ENCODE measurements at regions not wholly inside any gene's neighbourhood (a gene's known extent, or its start where the extent isn't known, plus 50 kb on each side); places are given as distances from the start of the nearest gene placed in this dataset.
A peak's percentile ranks its signal among the peaks of the same experiment; 100 is the strongest.

DNA sequence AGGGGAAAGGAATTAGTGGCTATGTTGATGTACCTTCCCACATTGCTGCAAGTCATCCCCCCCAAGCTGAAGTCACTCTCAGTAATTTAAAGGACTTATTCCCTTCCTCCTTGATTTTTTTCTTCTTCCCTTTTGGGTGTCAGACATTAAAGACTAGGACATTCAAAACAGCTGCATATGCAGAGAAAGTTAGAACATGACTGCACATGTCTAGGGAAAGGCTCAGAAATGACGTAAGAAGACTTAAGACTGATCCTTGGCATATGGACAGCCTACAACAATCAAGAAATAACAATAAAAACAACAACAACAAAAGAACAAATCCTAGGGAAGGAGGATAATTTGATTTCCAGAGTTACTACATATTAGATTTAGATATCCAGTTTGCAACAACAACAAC, 997.5 kb downstream of the TLE4 start:
- no peak for DNase-seq

DNA sequence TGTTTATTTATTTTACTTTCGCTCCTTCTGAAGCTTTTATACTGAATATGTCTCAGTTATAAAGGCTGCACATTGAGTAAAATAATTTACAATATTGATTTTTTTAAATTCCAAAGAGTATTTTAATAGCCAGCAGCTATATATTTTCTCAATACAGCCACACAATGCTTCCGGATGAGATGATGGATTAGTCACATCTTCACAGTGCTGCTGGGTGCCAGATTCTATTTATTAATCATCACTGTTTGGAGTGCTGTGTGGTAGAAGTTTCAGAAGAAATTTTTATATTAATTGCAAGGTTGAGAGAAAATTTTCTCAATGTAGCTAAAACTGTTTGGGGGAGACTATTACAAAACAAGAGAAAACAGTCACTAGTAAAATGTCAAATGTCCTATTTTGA, 989.8 kb downstream of the TLE4 start:
- no peak for DNase-seq

DNA sequence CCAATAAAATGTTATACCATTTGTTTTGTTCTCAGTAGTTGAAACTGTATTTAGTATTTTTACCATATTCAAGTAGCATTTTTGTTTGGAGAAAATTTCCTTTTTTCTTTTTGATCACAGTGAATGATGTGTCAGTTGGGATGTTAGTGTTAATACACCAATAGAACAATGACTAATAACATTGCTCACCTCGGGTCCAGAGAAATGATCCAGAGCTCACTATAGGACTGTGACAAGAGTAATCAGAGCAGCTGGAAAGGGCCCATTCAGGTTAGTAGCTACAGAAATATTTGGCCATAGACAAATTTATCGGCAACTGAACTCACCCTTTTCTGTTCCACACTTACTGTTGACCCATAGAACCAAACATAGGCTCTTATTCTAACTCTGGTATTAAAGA, 989.2 kb downstream of the TLE4 start:
- DNase-seq: no peak

DNA sequence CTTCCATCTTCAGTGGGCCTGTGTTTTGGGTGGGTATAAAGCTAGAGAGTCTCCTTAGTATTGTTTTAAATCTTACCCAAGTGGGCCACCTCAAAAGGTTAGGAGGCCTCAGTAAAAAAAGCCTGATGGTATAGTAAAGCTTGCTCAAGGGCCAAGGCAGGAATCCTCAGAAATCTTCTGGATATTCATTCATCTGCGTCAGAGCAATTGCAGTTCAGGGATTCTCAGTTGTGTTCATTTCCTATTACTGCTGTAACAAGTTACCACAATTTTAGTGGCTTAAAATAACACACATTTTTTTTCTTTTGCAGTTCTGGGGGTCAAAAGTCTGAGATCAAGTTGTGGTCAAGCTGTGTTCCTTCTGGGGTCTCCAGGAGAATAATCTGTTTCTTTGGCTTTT, 985.5 kb downstream of the TLE4 start:
- no peak for DNase-seq

DNA sequence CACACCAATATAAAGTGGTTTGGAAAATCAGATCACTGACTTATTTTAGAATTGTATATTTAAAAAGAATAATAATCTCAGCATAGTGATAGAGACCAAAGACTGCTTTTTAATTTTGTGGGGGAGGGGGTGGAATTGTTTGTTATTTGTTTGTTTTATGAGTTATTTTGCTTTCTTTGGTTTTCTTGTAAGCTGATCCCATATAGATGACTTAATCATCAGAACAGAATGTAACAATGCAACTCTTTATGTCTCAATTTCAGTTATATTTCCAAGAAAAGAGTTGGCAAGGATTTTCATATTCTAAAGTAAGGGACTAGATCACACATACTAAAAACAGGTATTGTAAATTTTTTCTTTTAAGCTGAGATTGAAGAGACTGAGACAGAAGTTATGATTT, 984.9 kb downstream of the TLE4 start:
- DNase-seq: no peak

DNA sequence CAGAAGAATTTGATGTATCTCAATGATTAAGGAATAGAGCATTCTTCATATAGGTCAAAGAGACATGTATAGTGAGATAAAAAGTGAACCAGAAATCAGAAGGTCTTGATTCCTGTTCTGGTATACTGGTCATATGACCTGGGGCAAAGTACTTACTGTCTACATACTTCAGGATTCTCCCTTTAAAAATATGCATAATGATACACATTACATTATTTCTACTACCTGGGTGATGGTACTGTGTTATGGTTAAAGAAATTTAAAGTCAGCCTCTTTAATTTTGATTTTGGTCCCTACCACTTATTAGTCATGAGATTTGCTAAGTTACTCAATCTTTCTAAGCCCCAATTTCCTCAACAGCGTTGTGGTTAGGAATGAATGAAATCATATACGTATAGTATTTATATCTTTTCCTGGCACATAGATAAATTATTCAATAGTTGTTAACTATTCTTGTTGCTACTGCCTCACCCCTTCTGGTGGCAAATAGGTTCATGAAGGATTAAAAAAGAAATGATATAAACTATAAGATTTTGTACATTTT, 984.1 kb downstream of the TLE4 start:
- DNase-seq: no peak

DNA sequence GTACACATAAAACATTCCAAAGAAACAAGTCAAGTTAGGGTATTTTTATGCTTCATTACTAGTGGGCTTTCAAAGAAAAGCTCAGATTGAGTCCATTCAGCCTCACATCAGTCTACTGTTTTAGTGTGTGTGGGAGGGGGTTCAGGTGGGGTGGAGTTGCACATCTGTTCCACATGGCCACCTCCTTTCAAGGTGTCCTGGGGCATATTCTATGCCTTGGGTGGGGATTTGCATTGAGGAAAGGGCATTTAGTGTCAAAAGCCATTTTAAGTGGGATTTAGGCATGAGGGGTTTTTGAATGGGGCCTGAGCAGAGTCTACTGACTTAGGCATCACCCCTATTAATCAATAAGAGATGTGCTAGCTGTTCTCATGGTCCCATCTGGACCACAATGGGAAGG, 983.1 kb downstream of the TLE4 start:
- DNase-seq: no peak

DNA sequence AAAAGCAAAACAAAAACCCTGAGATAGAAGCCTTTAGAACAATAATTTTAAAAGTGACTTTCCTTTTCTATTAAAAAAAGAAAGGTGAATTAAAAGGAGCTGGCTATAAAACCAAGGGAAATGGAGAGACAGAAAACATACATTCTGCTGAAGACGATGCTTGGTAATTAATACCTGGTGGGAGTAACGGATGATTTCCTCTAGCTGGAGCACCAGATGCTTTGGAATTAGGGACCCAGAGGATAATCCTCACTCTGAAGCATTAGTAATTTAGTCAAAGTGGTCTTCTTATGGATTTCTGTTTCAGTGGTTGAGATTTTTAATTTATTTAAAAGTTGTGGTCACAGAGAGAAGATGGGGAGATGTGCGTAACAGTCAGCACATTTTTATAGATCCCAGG, 982.5 kb downstream of the TLE4 start:
- no peak for DNase-seq

DNA sequence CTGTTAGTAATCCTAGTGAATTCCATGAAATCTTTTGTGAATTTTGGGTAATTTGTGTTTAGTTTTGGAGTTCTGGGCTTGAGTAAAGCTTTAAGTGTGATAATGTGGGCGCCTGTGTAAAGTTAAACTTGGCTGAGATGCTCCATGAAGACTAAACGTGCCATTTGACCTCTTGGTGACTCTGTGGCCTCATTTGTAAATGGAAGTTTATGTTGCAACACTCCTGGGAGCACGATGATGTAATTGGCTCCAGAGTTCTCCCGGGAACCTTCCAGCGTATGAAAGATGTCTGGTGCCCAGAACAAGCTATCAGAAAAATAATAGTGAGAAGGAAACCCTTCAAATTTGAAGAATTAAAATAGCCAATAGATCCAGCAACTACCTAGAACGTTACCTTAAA, 981.2 kb downstream of the TLE4 start:
- no peak for DNase-seq

DNA sequence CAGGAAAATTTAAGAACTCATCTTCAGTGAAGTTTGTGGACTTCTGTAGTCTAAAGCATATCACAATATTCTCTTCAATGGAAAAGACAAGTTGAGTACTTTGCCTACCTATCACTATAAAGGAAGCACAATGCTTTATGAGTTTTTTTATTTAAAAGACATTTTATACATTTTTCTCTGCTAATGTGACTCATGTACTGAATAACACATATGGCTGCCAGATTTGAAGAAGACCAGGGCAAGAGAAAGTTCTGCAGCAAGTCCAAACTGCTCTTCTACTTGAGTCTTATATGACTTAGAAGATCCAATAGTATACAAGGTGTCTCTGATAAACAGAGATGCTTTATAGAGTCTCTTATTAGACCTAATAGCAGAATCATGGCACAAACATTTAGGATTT, 978.4 kb downstream of the TLE4 start:
- DNase-seq: no peak

DNA sequence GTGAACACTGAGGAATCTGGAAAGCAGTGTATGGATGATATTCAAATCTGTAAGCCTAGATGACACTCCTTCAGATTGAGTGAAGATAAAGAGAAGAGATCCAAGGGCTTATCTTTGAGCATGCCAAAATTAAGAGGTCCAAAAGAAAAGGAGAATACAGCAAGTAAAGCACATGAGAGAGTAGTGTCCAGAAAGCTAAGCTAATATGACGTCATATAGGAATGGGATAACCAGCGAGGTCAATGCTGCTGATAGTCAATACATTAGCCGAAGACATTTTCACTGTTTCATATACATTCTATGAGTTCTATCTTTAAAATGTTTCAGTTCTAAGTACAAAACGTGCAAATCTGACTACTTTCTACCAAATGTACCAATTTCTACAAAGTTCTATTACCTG, 975.8 kb downstream of the TLE4 start:
- DNase-seq: no peak

DNA sequence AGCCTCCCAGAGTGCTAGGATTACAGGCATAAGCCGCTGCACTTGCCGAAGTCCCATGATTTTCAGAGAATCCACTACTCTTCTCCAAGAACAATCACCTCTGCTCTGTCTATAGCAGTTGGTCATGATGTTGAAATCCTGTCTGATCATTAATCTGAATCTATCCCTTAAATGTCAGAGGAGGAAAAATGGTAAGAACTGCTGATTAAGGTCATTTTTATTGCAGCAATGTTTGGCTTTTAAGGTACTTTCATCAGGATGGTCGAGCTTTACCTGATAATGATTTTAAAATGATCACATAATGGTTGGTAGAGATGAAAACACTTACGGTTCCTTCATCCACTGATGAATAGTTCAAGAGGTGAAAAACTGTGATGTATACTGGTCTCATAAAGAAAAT, 968.6 kb downstream of the TLE4 start:
- DNase-seq: no peak

DNA sequence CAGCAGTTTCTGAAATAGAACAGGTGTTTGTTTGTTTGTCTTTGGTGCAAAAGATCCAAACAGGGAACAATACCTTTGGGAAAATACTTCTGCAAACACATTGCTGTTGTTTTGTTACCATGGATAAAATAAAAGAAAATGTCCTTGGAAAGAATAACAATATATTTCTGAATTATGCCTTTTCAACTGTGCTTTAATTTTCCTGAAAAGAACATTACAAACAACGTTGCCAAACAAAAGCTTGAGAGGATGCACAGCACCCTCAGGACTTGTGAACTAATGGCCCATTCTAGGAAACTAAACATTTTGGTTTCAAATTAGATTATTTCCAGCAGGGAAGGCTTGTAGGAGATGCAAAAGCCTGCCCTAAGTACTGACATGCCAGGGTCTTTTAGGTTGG, 967.2 kb downstream of the TLE4 start:
- no peak for DNase-seq

DNA sequence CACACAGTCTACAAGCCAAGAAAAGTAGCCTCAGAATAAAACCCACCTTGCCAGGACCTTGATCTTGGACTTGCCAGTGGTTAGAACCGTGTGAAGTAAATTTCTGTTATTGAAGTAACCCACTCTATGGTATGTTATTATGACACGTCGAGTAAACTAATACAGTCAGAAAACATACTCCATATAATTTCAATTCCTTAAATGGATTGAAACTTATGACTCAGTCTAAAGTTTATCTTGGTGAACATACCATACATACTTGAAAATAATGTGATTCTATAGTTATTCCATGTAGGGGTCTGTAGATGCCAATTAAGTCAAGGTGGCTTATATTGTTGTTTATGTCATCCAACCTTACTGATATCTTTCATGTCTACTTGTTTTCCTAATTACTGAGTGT, 950.7 kb downstream of the TLE4 start:
- no peak for DNase-seq

DNA sequence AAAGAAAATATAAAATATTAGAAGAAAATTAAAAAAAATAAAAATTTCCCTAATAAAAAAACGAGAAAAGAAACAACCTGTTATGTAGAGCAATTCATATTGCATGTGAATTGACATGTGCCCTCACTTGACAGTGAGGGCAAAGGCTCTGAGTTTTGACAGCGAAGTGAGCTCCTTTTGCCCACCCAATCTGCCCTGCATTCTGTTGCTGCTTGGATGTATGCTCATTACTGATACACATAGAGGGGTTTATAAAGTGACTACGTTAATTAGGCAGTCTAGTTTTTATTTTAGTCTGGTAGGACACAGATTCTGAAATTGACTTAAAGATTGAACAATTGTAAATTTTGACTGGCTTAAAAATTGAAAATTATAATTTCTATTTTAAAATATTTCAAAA, 949.4 kb downstream of the TLE4 start:
- DNase-seq: no peak

DNA sequence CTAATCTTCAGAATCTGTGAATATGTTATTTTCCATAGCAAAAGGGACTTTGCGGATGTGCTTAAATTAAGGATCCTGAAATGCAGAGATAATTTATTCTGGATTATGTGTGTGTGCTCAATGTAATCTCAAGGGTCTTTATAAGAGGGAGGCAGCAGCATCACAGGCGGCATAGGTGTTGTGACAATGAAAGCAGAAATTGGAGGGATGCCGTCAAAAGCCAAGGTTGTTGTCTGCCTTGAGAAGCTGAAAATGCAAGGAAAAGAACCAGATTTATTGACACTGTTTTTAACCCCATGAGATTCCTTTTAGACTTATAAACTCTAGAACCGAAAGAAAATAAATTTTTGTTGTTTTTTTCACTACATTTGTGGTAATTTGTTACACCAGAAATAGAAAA, 948.5 kb downstream of the TLE4 start:
- DNase-seq: no peak

DNA sequence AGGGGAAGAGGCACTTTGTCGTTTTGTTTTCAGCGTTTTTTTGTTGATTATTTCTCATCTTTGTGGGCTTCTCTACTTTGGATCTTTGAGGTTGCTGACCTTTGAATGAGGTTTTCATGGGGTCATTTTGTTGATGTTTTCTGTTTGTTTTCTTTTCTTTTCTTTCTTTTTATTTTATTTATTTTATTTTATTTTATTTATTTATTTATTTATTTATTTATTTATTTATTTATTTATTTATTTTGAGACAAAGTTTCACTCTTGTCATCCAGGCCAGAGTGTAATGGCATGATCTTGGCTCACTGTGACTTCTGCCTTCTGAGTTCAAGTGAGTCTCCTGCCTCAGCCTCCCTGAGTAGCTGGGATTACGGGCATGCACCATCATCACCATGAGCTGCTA, 946.7 kb downstream of the TLE4 start:
- no peak for DNase-seq

DNA sequence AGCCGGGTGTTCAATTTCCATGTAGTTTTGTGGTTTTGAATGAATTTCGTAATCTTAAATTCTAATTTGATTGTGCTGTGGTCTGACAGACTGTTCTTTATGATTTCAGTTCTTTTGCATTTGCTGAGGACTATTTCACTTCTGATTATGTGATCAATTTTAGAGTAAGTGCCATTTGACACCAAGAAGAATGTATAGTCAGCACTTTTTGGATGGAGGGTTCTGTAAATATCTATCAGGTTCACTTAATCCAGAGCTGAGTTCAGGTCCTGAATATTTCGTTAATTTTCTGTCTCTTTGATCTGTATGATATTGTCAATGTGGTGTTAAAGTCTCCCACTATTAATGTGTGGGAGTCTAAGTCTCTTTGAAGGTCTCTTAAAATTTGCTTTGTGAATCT, 944.9 kb downstream of the TLE4 start:
- DNase-seq: no peak

DNA sequence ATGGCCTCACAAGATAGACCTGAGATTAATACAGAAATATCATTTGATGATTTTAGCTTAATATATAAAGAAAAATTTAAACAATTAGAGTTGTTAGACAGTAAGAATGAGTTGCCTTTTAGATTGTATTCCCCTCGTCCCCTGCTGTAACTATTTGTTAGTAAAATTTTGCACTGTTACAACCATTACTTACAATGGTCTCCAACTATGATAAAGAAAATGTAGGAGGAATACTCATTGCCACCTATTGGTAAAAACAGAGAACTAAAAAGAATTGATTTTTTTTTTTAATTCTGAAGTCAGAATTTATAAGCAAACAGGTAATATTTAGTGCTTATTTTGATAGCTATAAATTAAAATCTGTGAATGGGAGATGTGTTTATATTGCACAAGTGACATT, 937.6 kb downstream of the TLE4 start:
- DNase-seq: no peak

DNA sequence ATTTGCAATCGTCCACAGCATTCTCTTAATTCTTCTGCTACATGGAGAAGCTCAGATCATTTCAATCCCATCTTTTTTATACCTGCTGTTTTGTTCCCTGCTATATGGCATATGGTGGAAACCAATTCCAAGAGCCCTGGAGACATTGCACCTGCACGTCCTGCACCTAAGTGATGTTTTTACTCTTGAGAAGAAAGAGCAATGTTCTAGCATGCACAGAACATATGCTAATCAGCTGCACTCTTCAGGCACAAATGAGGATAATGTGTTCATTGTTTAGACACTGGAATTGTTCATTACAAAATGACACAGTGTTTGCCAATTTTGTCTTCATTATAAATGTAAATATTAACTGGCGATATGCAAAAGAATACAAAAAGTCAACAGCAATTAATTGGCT, 935.8 kb downstream of the TLE4 start:
- DNase-seq: peak; percentile 89

DNA sequence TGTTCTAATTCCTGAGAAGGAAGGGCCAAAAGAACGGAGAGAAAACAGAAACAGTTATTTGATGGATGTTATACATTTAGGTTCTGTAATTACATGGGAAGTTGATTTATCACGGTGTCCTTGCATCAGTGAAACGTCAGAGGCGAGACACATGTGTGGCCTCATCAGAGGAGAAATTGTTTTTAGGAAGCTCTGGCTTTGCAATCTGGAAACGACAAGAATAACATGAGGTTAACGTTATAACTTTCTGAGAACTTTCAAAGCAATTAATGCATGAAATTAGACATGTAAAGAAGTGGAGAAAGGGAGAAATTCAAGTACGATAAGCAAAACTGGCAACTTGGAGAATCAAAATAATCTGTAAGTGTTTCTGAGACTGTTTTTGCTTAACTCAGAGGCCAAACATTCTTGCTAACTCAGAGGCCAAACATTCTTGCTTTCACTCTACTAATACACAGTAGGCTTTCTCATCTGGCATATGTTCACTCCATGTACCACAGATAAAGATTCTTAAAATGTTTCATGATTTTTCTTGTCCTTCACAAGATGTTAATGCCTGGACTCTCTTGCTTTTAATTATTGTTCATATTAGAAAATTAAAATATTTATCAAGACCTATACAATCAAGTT, 933.0 kb downstream of the TLE4 start:
- DNase-seq: no peak

DNA sequence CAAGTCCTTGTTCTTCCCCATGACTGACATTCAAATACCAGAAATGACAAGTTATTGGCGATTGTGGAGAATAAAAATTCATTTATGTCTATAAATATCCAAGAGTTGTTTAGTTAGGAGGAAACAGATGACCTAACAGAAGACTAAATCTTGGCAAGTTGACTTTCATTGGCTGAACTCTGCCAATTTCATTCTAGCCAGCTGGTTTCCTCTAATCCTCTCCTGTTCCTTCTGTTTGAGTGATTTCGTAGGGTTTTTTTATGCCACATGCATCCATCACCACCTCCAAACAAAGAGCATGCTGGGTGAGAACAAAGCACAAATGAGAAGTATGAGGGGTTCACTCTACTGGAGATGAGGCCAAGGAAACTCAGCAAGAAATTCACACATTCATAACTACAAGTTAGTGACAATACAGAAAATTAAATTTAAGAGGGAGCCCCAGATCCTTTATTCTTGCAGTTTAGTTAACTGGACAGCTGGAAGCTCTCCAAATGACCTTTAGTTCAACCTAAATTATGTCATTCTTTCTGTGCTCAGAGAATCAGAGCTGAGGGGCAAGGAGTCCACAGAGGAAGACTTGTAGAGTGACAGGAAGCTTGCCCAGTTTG, 932.0 kb downstream of the TLE4 start:
- no peak for DNase-seq

DNA sequence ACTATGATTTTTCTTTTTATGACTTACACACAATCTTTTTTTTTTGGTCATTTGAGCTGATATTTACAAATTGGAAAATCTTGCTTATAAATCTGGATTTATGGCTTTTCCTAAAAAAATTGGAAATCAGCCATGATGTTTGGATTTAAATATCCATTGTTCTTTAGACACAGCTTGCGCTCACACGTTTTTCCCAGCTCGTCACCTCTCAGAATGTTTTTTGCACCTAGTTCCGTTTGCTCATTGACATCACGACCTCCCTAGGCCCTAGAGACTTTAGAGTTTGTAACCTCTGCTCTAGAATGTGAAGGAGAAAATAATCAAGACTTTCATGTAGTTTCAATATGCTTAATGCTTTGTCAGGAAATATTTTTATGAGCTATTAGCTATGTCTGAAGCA, 930.5 kb downstream of the TLE4 start:
- DNase-seq: no peak

DNA sequence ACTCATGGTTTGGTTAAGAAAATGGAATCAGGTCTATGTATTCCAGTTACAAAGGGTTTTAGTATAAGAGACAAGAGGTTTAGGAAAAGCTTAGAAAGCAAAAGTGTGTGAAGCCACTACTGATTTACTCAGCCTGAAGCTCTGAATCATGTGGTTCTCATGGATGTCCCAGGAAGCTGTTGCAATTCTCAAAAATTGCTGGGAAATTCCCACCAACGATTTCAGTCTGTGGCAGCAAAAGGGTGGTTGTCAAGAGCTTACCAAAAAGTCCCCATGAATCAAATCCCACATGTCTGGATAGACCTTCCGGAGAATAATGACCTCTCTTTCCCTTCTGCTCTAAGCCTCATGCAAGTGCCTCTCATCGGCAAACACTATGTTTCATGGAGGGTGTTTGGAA, 929.9 kb downstream of the TLE4 start:
- DNase-seq: no peak

DNA sequence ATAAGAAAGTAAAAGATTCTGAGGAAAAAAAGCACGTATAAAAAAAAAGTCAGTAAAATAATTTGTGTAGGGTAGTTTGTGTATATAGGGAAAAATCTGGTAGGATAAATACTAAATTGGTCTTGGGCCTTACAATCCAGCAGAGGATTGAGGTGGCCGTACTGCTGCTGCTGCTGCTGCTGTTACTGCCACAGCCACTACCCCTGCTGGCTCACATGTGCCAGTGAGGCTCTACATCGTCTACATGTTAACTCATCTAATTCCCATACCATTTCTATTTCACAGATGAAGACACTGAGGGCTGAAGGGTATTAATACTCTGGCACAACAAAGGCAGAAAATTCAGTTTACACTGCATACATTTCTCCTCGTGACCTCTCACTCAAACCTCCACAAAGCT, 928.5 kb downstream of the TLE4 start:
- no peak for DNase-seq
